ENCODE measurements at regions not wholly inside any gene's neighbourhood (a gene's known extent, or its start where the extent isn't known, plus 50 kb on each side); places are given as distances from the start of the nearest gene placed in this dataset.

DNA sequence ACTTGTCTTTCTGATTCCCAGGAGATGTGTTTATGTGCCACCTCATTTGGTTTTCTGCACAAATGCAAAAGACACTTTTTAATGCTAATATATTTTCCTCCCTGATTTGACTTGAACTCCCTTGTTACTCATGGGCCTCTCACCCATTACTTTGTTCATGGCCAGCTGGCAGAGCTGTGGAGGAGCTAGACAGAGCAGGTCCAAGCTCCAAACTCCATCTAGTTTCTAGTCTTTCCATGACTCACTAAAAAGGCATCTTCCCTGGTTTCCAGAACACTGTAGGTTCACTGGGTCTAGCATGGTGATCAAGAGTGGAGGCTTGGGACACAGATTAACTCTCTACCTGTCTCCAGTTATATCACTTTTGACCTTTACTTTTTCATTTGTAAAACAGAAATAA, 161.0 kb upstream of the SLC28A3 start:
- Histone ChIP-seq H3K9me3 (ENCODE audit: low read length) (no peaks in the 10 kb centered on the region), H3K27ac (ENCODE audit: low read depth, low read length, poor library complexity, severe bottlenecking) (no peak overlapping the region), H3K4me2 (ENCODE audit: low read length) (no peak overlapping the region)

DNA sequence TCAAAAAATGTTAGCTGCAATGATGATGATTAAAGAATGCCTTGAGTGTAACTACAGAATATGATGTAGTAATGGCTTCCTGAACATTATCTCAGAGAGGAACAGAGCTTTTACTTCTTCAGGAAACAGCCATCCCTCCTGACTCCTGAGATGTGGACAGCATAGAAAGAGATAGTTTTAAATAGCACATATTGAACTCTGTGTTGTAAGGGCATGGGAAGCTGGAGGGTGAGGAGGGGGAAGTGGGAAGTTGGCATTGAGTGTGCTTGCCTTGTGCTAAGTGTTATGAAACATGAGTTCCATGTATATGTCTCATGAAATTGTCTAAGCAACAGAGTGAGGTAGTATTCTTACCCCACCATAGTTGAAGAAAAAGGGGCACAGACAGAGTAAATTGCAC, 161.5 kb upstream of the SLC28A3 start:
- no peaks in the 10 kb centered on the region for H3F3A ChIP-seq (ENCODE audit: insufficient read depth, low read length)

More for the DNA sequence above, 161.0 kb upstream of the SLC28A3 start:
- Histone ChIP-seq H3K4me3 (ENCODE audit: low read depth, low read length, poor library complexity, severe bottlenecking) (no peak overlapping the region), H3K4me1 (ENCODE audit: insufficient read depth, low read length, severe bottlenecking) (no peaks in the 10 kb centered on the region), H3F3A (ENCODE audit: insufficient read depth, low read length) (no peaks in the 10 kb centered on the region), H4K20me1 (ENCODE audit: insufficient read depth, low read length) (no peaks in the 10 kb centered on the region), H2AFZ (ENCODE audit: low read length) (no peak overlapping the region), H3K79me2 (ENCODE audit: insufficient read depth, low read length) (no peaks in the 10 kb centered on the region), H3K9ac (ENCODE audit: low read length) (no peak overlapping the region), H3K36me3 (ENCODE audit: insufficient read depth, low read length) (no peaks in the 10 kb centered on the region), H3K27me3 (ENCODE audit: insufficient read depth, low read length) (no peaks in the 10 kb centered on the region; the same call in 1 of the 2 replicates), H3K9me2 (ENCODE audit: low read depth, low read length) (no peaks in the 10 kb centered on the region)
- TF ChIP-seq, protein P1, sequence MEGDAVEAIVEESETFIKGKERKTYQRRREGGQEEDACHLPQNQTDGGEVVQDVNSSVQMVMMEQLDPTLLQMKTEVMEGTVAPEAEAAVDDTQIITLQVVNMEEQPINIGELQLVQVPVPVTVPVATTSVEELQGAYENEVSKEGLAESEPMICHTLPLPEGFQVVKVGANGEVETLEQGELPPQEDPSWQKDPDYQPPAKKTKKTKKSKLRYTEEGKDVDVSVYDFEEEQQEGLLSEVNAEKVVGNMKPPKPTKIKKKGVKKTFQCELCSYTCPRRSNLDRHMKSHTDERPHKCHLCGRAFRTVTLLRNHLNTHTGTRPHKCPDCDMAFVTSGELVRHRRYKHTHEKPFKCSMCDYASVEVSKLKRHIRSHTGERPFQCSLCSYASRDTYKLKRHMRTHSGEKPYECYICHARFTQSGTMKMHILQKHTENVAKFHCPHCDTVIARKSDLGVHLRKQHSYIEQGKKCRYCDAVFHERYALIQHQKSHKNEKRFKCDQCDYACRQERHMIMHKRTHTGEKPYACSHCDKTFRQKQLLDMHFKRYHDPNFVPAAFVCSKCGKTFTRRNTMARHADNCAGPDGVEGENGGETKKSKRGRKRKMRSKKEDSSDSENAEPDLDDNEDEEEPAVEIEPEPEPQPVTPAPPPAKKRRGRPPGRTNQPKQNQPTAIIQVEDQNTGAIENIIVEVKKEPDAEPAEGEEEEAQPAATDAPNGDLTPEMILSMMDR (IDR thresholded peaks at IDR 0.05; ENCODE audit: low read length), result no peak
- no peak for TF ChIP-seq EZH2 (IDR thresholded peaks at IDR 0.05; ENCODE audit: borderline replicate concordance, low read length)

DNA sequence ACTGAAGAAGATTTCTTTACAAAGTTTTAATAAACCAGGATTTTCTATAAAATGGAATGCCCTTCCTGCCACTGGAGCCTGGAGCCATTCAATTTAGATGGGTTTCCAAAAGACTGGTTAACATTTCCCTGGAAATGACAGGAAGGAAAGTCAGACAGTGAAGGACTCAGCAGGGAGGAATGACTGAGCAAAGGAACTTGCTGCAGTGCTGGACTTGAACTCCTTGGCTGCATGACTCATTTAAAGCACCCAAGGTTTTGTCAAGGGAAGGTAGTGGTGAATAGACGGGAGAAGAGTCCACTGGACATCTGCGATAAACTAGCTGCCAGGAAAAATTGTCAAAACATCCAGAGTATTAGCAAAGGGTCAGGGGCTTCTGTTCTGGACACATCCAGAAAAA, 163.8 kb upstream of the SLC28A3 start:
- Histone ChIP-seq H3K9me2 (ENCODE audit: low read depth, low read length) (no peaks in the 10 kb centered on the region), H3K27me3 (ENCODE audit: insufficient read depth, low read length) (no peaks in the 10 kb centered on the region; the same call in 1 of the 2 replicates), H3K4me1 (ENCODE audit: insufficient read depth, low read length, severe bottlenecking) (no peaks in the 10 kb centered on the region), H3K4me2 (ENCODE audit: low read length) (no peak overlapping the region), H3K36me3 (ENCODE audit: insufficient read depth, low read length) (no peaks in the 10 kb centered on the region), H3K4me3 (ENCODE audit: low read depth, low read length, poor library complexity, severe bottlenecking) (no peak overlapping the region), H3F3A (ENCODE audit: insufficient read depth, low read length) (no peaks in the 10 kb centered on the region), H4K20me1 (ENCODE audit: insufficient read depth, low read length) (no peaks in the 10 kb centered on the region), H3K9ac (ENCODE audit: low read length) (no peak overlapping the region), H3K27ac (ENCODE audit: low read depth, low read length, poor library complexity, severe bottlenecking) (no peak overlapping the region), H2AFZ (ENCODE audit: low read length) (no peak overlapping the region), H3K9me3 (ENCODE audit: low read length) (no peaks in the 10 kb centered on the region), H3K79me2 (ENCODE audit: insufficient read depth, low read length) (no peaks in the 10 kb centered on the region)
- no peak for TF ChIP-seq EZH2 (IDR thresholded peaks at IDR 0.05; ENCODE audit: borderline replicate concordance, low read length)
- TF ChIP-seq, protein P1 (IDR thresholded peaks at IDR 0.05; ENCODE audit: low read length), result no peak

More for the DNA sequence above, 161.5 kb upstream of the SLC28A3 start:
- H3K4me1 ChIP-seq (ENCODE audit: insufficient read depth, low read length, severe bottlenecking), result no peaks in the 10 kb centered on the region
- no peak overlapping the region for H2AFZ ChIP-seq (ENCODE audit: low read length)
- no peak for TF ChIP-seq EZH2 (IDR thresholded peaks at IDR 0.05; ENCODE audit: borderline replicate concordance, low read length)
- TF ChIP-seq, protein P1 (IDR thresholded peaks at IDR 0.05; ENCODE audit: low read length), result no peak
- H3K79me2 ChIP-seq (ENCODE audit: insufficient read depth, low read length), result no peaks in the 10 kb centered on the region
- H3K9me3 ChIP-seq (ENCODE audit: low read length), result no peaks in the 10 kb centered on the region
- H3K27me3 ChIP-seq (ENCODE audit: insufficient read depth, low read length), result no peaks in the 10 kb centered on the region; the same call in 1 of the 2 replicates
- no peaks in the 10 kb centered on the region for H3K36me3 ChIP-seq (ENCODE audit: insufficient read depth, low read length)
- H4K20me1 ChIP-seq (ENCODE audit: insufficient read depth, low read length), result no peaks in the 10 kb centered on the region
- no peak overlapping the region for H3K4me2 ChIP-seq (ENCODE audit: low read length)
- H3K4me3 ChIP-seq (ENCODE audit: low read depth, low read length, poor library complexity, severe bottlenecking), result no peak overlapping the region
- H3K9ac ChIP-seq (ENCODE audit: low read length), result no peak overlapping the region
- no peaks in the 10 kb centered on the region for H3K9me2 ChIP-seq (ENCODE audit: low read depth, low read length)
- no peak overlapping the region for H3K27ac ChIP-seq (ENCODE audit: low read depth, low read length, poor library complexity, severe bottlenecking)

Data from OCI-LY1 (cell line).